Stomach (tissue), 4 donors: ENCODE measurements at regions not wholly inside any gene's neighbourhood (a gene's known extent, or its start where the extent isn't known, plus 50 kb on each side); places are given as distances from the start of the nearest gene placed in this dataset.

Source experiments
- CTCF ChIP-seq, 7 experiments: fragments of 450-650 bp in 4 of 7; fragments of 200-600 bp in 3 of 7; sonication (generic) in 3 of 7; IDR thresholded peaks; one replicate each; pipeline ENCODE4 v1.5.1; 2016 to 2019; ENCODE audit warnings: antibody characterized with exemption in 7 of 7, control low read depth in 2 of 7, mild to moderate bottlenecking in 1 of 7
- EP300 ChIP-seq: sonication (generic); formaldehyde crosslinking; IDR thresholded peaks from one replicate; pipeline ENCODE4 v1.6.1; 2017; ENCODE audit warnings: antibody characterized with exemption
- POLR2A ChIP-seq, 4 donors: fragments of 450-650 bp; IDR thresholded peaks; one replicate each; pipeline ENCODE4 v1.6.1; 2016; ENCODE audit warnings: antibody characterized with exemption in 4 of 4, control low read depth in 2 of 4, mild to moderate bottlenecking in 1 of 4, moderate library complexity in 1 of 4

GRCh38 chr21:36641346-36641745 lies 57.6 kb upstream of the SIM2 start:
- TF ChIP-seq EP300 = no peak
- TF ChIP-seq CTCF (IDR thresholded peaks at IDR 0.05) = no peak
- no peak for TF ChIP-seq POLR2A (IDR thresholded peaks at IDR 0.05)
